SH-SY5Y (cell line): ENCODE measurements at regions not wholly inside any gene's neighbourhood (a gene's known extent, or its start where the extent isn't known, plus 50 kb on each side); places are given as distances from the start of the nearest gene placed in this dataset.

Source experiments
- GATA2 ChIP-seq: IDR thresholded peaks from 2 replicates; pipeline ENCODE4 v1.6.1; 2011; ENCODE audit warnings: mild to moderate bottlenecking, low read depth, low read length
- GATA3 ChIP-seq: IDR thresholded peaks from 2 replicates; pipeline ENCODE4 v1.6.1; 2011; ENCODE audit warnings: low read depth, mild to moderate bottlenecking, low read length, moderate library complexity

DNA sequence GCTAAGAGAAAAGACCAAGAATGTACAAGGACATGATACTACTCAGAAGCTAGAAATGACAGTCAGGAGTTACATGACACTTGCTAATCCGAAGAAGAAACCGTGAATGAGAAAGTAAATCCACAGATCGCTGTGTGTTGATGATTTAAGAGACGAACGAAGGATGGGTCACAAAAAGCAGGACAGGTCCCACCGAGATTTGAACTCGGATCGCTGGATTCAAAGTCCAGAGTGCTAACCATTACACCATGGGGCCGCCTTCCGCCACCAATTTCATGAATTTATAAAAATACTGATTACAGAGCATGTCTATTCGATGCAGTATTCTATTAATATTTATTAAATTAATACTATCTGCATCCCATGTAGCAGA lies 54.0 kb upstream of the BTN3A2 start:
- TF ChIP-seq GATA3 (no peak), GATA2 (no peak)

DNA sequence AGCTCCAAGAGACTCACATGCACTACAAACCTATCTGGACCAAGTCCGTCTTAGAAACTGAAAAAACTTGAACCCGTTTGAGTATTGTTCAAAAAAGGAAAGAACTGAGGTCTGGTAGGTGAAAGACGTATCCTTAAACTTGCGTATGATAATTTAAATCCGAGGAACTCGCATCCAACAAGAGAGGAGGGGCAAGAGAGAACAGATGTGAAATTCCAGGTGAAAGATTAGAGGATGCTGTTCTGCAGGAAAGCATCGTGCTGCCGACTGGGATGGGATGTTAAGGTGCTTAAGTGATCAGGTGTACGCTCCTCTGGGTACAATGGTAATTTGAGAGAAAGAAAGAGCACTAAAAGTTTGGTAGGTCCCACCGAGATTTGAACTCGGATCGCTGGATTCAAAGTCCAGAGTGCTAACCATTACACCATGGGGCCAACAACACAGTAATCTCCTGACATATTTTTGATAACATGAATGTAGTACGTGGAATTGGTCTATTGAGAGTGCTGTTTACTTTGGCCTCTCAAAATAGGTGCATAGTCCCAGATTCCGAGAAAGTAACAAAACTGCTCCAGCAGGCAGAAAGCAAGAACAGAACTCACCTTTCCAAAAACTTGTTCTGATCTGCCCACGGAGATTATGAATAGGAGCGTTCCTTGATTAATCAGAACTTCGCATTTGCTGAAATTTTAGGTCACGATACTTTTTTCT lies 53.5 kb upstream of the BTN3A2 start:
- TF ChIP-seq GATA3: no peak
- TF ChIP-seq GATA2: peak; percentile 27; the same call in 1 of the 2 replicates

DNA sequence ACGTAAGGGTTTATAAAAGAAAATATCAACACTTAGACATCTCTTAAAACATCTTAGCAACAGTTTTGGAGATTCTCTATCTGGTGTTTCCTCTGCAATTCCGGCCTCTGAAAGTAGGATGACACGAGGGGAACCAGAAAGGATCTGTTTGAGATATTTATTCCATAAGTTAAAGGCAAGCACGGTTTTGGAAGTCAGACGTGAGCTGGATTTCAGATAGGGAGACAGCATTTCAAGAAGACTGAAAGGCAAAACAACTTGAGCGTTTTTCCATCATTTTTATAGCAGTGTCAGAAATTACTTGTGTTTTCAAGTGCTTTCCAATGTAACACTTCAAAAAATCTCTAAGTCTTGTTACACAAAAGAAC lies 52.9 kb upstream of the BTN3A2 start:
- no peak for TF ChIP-seq GATA2
- no peak for TF ChIP-seq GATA3

DNA sequence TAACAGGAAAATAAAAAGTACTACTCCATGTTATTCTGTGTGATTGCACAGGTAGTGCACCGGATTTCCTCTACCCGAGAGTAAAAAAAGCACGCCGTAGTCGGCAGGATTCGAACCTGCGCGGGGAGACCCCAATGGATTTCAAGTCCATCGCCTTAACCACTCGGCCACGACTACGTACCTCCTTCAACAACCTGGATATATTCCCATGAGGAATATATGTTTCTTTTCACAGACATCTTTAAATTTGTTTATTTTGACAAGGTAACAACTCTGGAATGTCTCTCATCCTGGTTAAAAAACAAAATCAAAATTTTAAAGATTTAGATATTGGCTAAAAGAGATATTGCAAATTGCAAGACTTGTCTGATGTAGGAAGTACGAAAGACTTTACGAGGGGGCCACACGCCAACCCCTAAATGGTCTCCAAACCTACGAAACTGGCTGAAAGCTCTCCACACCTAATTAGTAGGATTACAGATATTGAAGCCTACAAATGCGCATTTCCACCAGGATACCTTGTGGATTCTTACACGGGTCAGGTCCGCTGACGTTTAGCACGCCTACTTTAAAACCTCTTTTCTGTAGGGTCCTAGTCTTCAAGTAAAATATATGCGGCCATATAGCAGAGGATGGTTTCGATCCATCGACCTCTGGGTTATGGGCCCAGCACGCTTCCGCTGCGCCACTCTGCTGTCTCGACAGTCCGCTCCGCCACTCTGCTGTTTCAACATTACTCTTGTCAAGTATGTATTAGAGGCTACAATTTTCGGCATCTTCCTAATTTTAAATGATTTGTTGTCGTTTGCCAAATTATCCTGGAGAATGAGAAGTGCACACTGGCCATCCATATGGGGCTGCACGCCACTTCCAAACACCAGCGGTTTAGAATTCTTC lies 52.2 kb upstream of the BTN3A2 start:
- no peak for TF ChIP-seq GATA2
- TF ChIP-seq GATA3: no peak
